Pancreas (tissue), 10 donors: ENCODE measurements at regions not wholly inside any gene's neighbourhood (a gene's known extent, or its start where the extent isn't known, plus 50 kb on each side); places are given as distances from the start of the nearest gene placed in this dataset.

ENCODE experiments used
- ATAC-seq, 4 donors: fragments of 200-7000 bp; cut with Tn5 transposase; one replicate each; pipeline versions ENCODE4 v1.8.0 to v1.9.1; 2020; ENCODE audit warnings: mild to moderate bottlenecking in 4 of 4, moderate library complexity in 4 of 4
- DNase-seq, 6 donors: peaks; one replicate each; pipeline ENCODE4 v3.0.0-alpha.2; 2020
- FAIRE-seq: peaks from 2 replicates; lab custom pipeline; 2012; peaks lifted over from hg19 to GRCh38; lab: Jason Lieb, UNC
- H3K27ac ChIP-seq, 4 donors: fragments of 200-600 bp; sonication (generic); 1 replicate in 3 of 4; 2 replicates in 1 of 4; pipeline versions ENCODE4 v1.5.0 to v1.8.0; 2020
- H3K27me3 ChIP-seq, 4 donors: fragments of 200-600 bp; one replicate each; pipeline ENCODE4 v1.8.0; 2021
- H3K36me3 ChIP-seq, 3 donors: fragments of 200-600 bp; sonication (generic) in 1 of 3; one replicate each; pipeline versions ENCODE4 v1.5.0 to v1.8.0; 2020 to 2021
- H3K4me1 ChIP-seq, 3 donors: fragments of 200-600 bp; one replicate each; pipeline ENCODE4 v1.8.0; 2021
- H3K4me3 ChIP-seq, 4 donors: fragments of 200-600 bp; sonication (generic) in 2 of 4; one replicate each; pipeline versions ENCODE4 v1.5.0 to v1.8.0; 2020 to 2021
- H3K9me3 ChIP-seq, 4 donors: fragments of 200-600 bp; one replicate each; pipeline ENCODE4 v1.8.0; 2021
- CTCF ChIP-seq, 4 donors: fragments of 200-600 bp; sonication (generic) in 3 of 4; IDR thresholded peaks; one replicate each; pipeline versions ENCODE4 v1.5.0 to v1.8.0; 2021; ENCODE audit warnings: antibody characterized with exemption in 4 of 4
- WGBS, 2 donors: extraction: QIAGEN DNeasy Blood & Tissue Kit; methylation state at CpG; one replicate each; pipeline ENCODE4 v1.1.7; 2013; 5-methylcytosine and 5-hydroxymethylcytosine counted together
- intact Hi-C, 3 donors: fragments of 100-400 bp; cut with DNase I; formaldehyde crosslinking; loops; one replicate each; pipeline versions ENCODE4 v1.11.1 to v1.14.2; 2022
- donor health status: healthy with polysubstance abuse.
- donor health status: DM: no; HTN: no; CAD: no; lungs with moderate emphysema.
- donor health status: DM: no; HTN: no; CAD: no.
- donor health status: control.
- donor health status: control.
- donor health status: Bipolar disorder and iron deficiency.
- donor health status: DM: yes; HTN: yes; CAD: no.
- donor health status: DM: no; HTN: no; CAD: no.
- donor health status: DM: no; HTN: no; CAD: no.
- donor health status: DM: yes; HTN: yes; CAD: no.

DNA sequence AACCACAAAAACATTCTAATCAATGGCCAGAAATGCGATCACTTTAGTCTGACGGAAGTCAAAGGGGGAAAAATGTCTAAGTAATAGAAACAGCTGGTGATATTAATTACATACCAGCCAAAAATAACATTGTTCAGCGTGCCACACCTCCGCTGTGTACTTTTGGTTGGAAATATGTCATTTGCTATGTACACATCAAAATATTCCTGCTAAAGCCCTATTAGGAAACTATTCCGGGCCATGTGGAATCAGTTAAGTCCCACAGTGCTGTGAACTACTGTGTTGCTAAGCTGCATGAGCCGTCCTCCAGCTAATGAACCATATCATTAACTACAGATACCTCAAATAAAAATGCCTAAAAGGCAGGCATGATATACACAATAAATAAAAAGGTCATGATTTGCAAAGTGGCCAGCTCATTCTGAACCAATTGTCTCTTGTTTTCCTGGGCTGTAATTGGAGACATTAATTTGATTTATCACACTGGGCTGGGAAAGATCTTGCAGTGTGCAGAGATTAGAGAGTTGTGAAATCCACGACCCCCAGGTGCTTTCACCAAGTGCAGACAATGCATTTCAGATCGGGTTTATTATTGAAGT is 200.5 kb upstream of the LRTM1 start:
- ATAC-seq (peak; percentile 48 to 79 (median 63)), DNase-seq (no peak), FAIRE-seq (no peak)
- Histone ChIP-seq H3K4me3 (no peak overlapping the region), H3K27me3 (peaks cover 0 to 11% (median 0%) of the 10 kb centered on the region in 4 donors), H3K9me3 (no peaks in the 10 kb centered on the region), H3K4me1 (peaks cover 0 to 8% (median 5%) of the 10 kb centered on the region in 3 donors), H3K27ac (no peak overlapping the region), H3K36me3 (no peaks in the 10 kb centered on the region)
- intact Hi-C loops, result no loop called here
- 5 to 7% methylated on average over 8 of the region's 8 CpGs for WGBS, 2 donors
- TF ChIP-seq CTCF (IDR thresholded peaks at IDR 0.05), result no peak

DNA sequence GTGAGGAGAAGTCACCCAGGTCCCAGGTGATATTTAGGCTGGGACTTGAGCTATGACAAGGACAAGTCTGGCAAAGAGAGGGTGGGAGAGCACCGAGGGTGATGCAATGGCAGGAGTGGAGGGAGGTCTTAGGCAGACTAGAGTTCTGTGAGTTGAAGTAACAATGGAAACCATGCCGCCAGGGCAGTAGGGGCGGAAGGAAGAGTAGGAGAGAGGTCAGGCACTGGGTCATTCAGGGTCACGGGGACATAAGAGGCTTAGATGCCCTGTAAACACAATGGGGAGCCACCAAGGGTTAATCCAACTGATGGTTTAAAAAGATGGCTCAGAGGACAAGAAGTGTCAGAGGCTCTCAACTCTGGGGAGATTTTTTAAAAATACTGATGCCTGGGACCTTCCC is 199.7 kb upstream of the LRTM1 start:
- no peak overlapping the region for H3K27ac ChIP-seq
- intact Hi-C loops, result no loop called here
- no peak for TF ChIP-seq CTCF (IDR thresholded peaks at IDR 0.05)
- 33 to 43% methylated on average over 4 of the region's 4 CpGs for WGBS, 2 donors
- H3K4me3 ChIP-seq, result no peak overlapping the region
- H3K4me1 ChIP-seq, result peaks cover 0 to 8% (median 5%) of the 10 kb centered on the region in 3 donors
- peaks cover 0 to 11% (median 0%) of the 10 kb centered on the region in 4 donors for H3K27me3 ChIP-seq
- no peaks in the 10 kb centered on the region for H3K9me3 ChIP-seq
- DNase-seq (no peak), ATAC-seq (no peak), FAIRE-seq (no peak)
- no peaks in the 10 kb centered on the region for H3K36me3 ChIP-seq

GRCh38 chr3:55124371-55124770 is 196.5 kb upstream of the LRTM1 start:
- 66 to 68% methylated on average over 4 of the region's 4 CpGs for WGBS, 2 donors
- Histone ChIP-seq H3K27me3 (peaks cover 0 to 11% (median 0%) of the 10 kb centered on the region in 4 donors), H3K4me1 (peaks cover 0 to 8% (median 5%) of the 10 kb centered on the region in 3 donors), H3K9me3 (no peaks in the 10 kb centered on the region), H3K27ac (no peak overlapping the region), H3K36me3 (no peaks in the 10 kb centered on the region), H3K4me3 (no peak overlapping the region)
- DNase-seq (no peak), FAIRE-seq (no peak), ATAC-seq (no peak)
- no peak for TF ChIP-seq CTCF (IDR thresholded peaks at IDR 0.05)
- intact Hi-C loops, result no loop called here
